HG03439 (cell line): ENCODE measurements at regions not wholly inside any gene's neighbourhood (a gene's known extent, or its start where the extent isn't known, plus 50 kb on each side); places are given as distances from the start of the nearest gene placed in this dataset.
"Not testable (repeated sequence)": the region's sequence is repeated elsewhere in the genome, so short reads cannot be mapped to it uniquely, and the experiment has no call there.

Experiments
- ATAC-seq: cut with Tn5 transposase; IDR thresholded peaks from one replicate; pipeline ENCODE4 v1.9.1; 2021; ENCODE audit warnings: mild to moderate bottlenecking, moderate library complexity; ENCODE audit not compliant: unreplicated experiment

DNA sequence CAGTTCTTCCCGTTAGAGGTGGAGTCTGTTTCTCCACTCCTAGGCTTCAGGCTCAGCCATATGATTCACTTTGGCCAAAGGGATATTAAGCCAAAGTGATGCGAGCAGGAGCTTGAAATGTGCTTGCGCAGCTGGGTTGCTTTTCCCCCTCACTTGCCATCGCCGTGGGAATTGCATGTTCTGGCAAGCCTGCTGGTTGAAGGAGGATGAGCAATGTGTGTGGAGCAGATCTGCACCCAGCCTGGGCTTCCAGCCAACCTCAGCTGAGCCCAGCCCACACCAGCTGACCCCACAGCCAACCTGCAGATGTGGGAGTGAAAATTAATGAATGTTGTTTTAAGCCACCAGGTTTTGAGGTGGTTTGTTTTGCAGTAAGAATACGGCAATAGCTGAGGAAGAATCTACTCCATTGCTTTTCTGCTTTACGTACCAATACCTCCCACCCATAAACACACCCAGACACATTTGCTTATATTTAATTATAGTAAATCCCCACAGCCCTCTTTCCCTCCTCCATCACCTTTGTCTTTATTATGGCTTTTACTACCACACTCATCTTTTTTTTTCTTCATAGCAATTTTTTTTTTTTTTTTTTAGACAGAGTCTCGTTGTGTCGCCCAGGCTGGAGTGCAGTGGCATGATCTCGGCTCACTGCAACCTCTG is 132.8 kb upstream of the FUNDC1 start:
- no peak for ATAC-seq

DNA sequence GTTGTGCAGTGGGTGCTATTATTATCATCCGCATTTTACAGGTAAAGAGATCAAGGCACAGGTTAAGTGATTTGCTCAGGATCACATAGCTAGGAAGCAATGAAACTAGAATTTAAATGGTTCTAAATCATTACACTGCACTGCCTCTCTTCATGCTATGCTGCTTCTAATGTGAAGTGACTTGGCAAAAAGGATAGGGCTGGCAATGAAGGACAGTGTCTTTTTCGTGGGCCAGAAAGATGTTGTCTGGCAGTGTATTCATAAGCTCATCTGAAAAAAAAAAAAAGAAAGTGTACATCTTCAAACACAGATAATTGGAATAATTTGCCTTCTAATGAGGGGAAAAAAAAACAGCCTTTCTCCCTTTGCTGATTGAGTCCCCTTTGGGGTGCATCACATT is 132.2 kb upstream of the FUNDC1 start:
- no peak for ATAC-seq

DNA sequence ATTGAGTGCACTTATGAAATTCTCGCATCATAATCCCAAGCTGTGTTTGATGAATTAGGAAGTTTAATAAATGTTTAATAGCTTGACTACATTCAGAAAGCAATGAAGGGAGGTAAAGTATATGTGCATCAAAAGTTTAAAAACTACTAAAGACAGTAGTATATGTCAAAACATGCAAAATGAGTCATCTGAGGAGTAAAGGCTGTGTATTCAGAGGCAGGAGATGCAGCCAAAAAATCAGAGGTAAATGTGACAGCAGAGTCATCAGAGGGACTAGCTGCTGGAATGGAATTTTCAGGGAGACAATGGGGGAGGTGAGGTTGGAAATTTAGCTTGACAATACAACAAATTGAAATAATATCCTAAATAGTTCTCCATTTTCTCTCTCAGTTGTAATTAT is 127.0 kb upstream of the FUNDC1 start:
- ATAC-seq: no peak

DNA sequence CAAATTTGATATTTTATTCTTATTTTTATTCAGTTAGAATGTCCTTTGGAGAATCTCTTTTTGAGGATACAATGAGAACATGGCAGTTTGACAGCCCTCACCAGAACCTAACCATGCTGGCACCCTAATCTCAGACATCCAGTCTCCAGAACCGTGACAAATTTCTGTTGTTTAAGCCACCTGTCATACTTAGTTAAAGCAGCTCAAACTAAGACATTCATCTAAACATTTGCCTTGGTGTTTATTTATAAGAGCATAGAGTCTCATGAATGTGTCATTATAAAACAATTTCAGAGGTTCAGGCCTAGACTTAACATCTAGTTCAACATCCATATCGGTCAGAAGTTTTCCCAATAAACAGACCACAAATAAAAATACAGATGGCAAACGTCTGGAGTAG is 125.1 kb upstream of the FUNDC1 start:
- ATAC-seq: no peak

DNA sequence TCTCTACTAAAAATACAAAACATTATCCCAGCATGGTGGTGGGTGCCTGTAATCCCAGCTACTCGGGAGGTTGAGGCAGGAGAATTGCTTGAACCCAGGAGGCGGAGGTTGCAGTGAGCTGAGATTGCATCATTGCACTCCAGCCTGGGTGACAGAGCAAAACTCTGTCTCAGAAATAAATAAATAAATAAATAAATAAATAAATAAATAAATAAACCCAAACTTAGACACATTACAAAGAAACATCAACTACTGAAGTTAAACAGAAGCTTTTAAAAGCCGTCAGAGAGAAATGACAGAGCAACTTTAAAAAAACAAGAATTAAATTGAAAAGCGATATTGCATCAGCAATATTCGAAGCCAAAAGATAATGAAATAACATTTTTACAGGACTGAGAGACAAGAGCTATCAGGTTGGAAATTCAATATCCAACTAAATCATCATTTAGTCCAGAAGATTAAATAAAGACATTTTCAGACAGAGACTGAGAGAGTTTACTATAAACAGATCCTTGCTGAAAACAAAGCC is 115.1 kb upstream of the FUNDC1 start:
- ATAC-seq: not testable (repeated sequence)

DNA sequence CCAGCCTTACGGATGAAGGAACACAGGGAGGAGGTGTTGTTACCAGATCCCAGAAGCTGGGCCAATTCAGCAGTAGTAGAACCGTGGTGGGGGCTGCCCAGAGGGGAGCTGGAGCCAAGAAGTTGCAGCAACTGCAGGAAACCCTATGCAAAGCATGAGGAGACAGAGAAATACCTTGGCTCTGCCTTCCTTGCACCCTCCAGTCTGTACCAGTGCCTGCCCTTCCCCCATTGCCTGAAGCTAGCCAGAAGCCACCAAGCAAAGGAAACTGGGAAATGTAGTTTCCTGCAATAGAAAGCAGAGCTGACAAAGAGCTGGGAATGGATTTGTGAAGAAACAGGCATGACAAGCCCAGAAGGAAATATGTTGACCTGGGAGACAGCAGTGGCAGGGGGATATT is 108.7 kb upstream of the FUNDC1 start:
- ATAC-seq: no peak

DNA sequence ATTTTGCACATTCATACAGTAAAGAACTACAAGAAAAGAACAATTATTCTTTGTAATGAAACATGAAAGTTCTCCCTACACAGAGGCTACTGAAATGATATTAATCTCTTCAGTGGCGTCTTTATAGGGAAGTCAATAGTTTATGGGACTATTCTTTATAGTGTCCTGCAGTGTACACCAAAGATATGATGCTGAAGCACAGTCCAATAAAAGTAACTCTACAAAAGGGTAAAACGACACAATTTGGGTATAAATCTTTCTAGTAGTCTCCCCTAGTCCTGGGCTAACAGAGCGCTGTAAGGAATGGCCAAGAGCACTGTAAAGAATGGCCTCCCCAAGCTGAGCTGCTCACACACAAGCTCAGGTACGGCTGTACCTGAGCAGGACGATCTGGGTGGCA is 101.1 kb upstream of the FUNDC1 start:
- no peak for ATAC-seq

DNA sequence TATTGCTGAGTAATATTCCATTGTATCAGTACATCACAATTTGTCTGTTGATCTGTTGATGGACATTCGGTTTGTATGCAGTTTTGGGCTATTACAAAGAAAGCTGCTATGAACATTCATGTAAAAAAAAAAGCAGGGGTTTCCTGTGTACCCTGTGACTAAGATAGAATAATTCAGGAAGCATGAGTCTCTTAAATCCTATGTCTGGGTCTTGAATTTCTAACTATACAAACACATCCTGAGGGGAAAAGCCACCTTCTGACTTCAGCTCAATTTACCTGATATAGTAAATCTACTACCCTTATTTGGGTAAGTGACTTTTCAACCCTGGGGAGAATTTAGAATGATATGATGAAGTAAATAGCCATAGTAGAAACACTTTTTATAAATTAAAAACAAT is 94.6 kb upstream of the FUNDC1 start:
- no peak for ATAC-seq

DNA sequence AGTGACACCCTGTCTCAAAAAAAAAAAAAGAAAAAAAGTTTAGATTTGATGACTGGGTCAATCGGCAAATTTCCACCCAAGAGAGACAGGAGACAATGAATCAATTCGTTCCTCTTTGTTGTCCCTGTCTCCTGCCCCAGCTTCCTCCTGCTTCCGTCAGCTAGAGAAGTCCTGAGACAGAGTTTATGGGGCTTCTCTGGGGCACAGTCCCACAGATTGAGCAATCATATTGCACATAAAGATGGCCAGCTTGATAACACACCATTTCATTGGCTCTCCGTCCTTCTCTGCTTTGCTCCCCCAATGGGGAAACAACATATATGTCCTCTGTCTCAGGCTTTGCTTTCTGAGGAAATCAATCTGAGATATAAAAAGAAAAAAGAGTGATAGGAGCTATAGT is 78.4 kb upstream of the FUNDC1 start:
- no peak for ATAC-seq

DNA sequence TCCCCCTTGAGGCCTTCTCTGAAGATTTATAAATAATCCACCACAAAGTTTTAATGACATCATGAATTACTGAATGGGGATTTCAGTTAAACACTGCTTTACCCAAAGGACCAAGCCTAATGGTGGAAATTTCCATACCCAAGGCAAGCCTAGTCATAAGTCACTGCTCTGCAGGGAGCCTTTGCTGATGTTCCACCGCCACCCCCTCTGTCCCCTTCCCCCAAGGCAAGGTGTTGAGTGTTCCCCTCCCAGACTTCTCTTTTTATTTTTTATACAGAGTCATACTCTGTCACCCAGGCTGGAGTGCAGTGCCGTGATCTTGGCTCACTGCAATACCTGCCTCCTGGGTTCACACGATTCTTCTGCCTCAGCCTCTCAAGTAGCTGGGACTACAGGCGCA is 76.4 kb upstream of the FUNDC1 start:
- no peak for ATAC-seq

DNA sequence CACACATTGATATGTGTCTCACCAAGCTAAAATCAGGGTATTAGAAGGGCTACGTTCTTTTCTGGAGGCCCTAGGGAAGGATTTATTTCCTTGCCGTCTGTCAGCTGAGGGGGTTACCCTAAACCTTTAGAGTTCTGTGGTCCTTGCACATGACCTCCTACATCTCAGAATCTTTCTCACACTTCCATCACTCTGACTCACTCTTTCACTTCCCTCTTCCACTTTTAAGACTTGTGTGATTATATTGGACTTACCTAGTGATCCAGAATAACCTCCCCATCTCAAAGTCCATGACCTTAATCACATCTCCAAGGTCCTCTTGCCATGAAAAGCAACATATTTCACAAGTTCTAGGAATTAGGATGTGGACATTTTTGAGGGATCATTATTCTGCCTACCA is 53.6 kb upstream of the FUNDC1 start:
- ATAC-seq: peak; percentile 71
